ENCODE measurements at regions not wholly inside any gene's neighbourhood (a gene's known extent, or its start where the extent isn't known, plus 50 kb on each side); places are given as distances from the start of the nearest gene placed in this dataset.

DNA sequence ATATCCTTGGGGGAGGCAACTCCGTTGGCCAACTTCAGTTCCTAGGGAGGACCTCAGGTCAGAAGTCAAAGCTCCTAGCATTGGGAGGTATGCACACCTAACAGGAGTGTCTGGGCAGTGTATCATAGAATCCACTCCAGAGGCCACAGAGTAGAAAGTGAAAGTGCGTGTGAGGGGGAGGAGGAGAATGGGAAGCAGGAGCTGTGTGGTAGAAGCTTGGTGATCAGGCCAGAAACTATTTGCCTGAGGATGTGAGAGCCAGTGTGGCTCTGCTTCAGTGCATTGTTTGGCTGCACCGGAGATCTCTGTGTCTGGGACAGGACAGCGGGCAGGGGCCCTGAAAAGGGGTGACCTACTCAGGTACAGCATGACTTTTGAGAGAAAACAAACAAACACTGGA lies 557.4 kb upstream of the VSTM2A start:
- peak; percentile 48 for ATAC-seq (ENCODE audit: low read depth)
- Histone ChIP-seq H3K4me1 (ENCODE audit: insufficient read depth, poor library complexity, severe bottlenecking) (no peaks in the 10 kb centered on the region), H3K27ac (ENCODE audit: poor library complexity, severe bottlenecking) (no peak overlapping the region), H3K4me3 (ENCODE audit: severe bottlenecking) (no peak overlapping the region), H3K9me3 (ENCODE audit: severe bottlenecking) (peaks cover 2% of the 10 kb centered on the region), H3K36me3 (ENCODE audit: low read depth) (no peaks in the 10 kb centered on the region), H3K27me3 (ENCODE audit: insufficient read depth, poor library complexity, severe bottlenecking) (peaks cover 6% of the 10 kb centered on the region)
- no peak for TF ChIP-seq CTCF (IDR thresholded peaks at IDR 0.05; ENCODE audit: poor library complexity, severe bottlenecking)
- no peak for DNase-seq (ENCODE audit: low spot score)

GRCh38 chr7:53988376-53988775 lies 553.8 kb upstream of the VSTM2A start:
- no peaks in the 10 kb centered on the region for H3K36me3 ChIP-seq (ENCODE audit: low read depth)
- no peak for TF ChIP-seq CTCF (IDR thresholded peaks at IDR 0.05; ENCODE audit: poor library complexity, severe bottlenecking)
- no peak for DNase-seq (ENCODE audit: low spot score)
- no peak overlapping the region for H3K4me3 ChIP-seq (ENCODE audit: severe bottlenecking)
- H3K27ac ChIP-seq (ENCODE audit: poor library complexity, severe bottlenecking) = no peak overlapping the region
- H3K9me3 ChIP-seq (ENCODE audit: severe bottlenecking) = no peaks in the 10 kb centered on the region
- no peak for ATAC-seq (ENCODE audit: low read depth)
- H3K4me1 ChIP-seq (ENCODE audit: insufficient read depth, poor library complexity, severe bottlenecking) = no peaks in the 10 kb centered on the region
- peaks cover 3% of the 10 kb centered on the region for H3K27me3 ChIP-seq (ENCODE audit: insufficient read depth, poor library complexity, severe bottlenecking)

GRCh38 chr7:53993224-53993623 lies 549.0 kb upstream of the VSTM2A start:
- no peak for TF ChIP-seq CTCF (IDR thresholded peaks at IDR 0.05; ENCODE audit: poor library complexity, severe bottlenecking)
- no peak overlapping the region for H3K4me3 ChIP-seq (ENCODE audit: severe bottlenecking)
- ATAC-seq (ENCODE audit: low read depth) = no peak
- no peak overlapping the region for H3K27ac ChIP-seq (ENCODE audit: poor library complexity, severe bottlenecking)
- no peaks in the 10 kb centered on the region for H3K36me3 ChIP-seq (ENCODE audit: low read depth)
- H3K27me3 ChIP-seq (ENCODE audit: insufficient read depth, poor library complexity, severe bottlenecking) = peaks cover 3% of the 10 kb centered on the region
- DNase-seq (ENCODE audit: low spot score) = no peak
- H3K9me3 ChIP-seq (ENCODE audit: severe bottlenecking) = no peaks in the 10 kb centered on the region
- H3K4me1 ChIP-seq (ENCODE audit: insufficient read depth, poor library complexity, severe bottlenecking) = no peaks in the 10 kb centered on the region

DNA sequence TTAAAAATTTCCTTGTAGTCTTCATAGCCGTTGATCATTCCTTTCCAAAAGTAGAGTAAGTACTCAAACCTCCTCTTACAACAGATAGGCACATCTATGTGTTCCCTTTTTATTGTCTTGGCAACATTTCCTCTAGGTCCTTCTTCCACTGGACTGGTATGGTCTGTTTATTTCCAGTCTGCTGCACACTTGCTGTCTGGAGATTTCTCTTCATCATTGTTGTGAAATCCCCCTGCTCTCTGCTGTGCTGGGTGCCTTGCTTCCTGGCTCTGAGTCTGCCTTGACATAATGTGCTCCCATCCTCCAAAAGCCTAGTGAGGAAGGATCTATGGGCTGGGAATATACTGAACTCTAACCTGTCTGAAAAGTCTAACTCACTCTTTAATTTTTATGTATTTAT lies 545.3 kb upstream of the VSTM2A start:
- TF ChIP-seq CTCF (IDR thresholded peaks at IDR 0.05; ENCODE audit: poor library complexity, severe bottlenecking) = no peak
- H3K27me3 ChIP-seq (ENCODE audit: insufficient read depth, poor library complexity, severe bottlenecking) = peaks cover 8% of the 10 kb centered on the region
- H3K27ac ChIP-seq (ENCODE audit: poor library complexity, severe bottlenecking) = no peak overlapping the region
- no peak overlapping the region for H3K4me3 ChIP-seq (ENCODE audit: severe bottlenecking)
- ATAC-seq (ENCODE audit: low read depth) = no peak
- no peak for DNase-seq (ENCODE audit: low spot score)
- no peaks in the 10 kb centered on the region for H3K36me3 ChIP-seq (ENCODE audit: low read depth)
- no peaks in the 10 kb centered on the region for H3K4me1 ChIP-seq (ENCODE audit: insufficient read depth, poor library complexity, severe bottlenecking)
- no peaks in the 10 kb centered on the region for H3K9me3 ChIP-seq (ENCODE audit: severe bottlenecking)

DNA sequence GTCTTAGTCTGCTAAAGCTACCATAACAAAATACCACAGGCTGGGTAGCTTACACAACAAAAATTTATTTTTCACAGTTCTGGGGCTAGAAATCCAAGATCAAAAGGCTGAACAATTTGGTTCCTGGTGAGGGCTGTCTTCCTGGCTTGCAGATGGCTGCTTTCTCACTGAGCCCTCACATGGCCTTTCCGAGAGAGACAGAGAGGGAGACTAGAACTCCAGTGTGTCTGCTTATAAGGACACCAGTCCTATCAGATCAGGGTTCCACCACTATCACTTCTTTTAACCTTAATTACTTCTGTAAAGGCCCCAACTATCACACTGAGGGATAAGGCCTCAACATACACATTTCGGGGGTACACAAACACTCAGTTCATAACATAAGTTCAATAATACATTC lies 527.4 kb upstream of the VSTM2A start:
- Histone ChIP-seq H3K36me3 (ENCODE audit: low read depth) (no peaks in the 10 kb centered on the region), H3K27me3 (ENCODE audit: insufficient read depth, poor library complexity, severe bottlenecking) (no peaks in the 10 kb centered on the region), H3K4me1 (ENCODE audit: insufficient read depth, poor library complexity, severe bottlenecking) (no peaks in the 10 kb centered on the region), H3K9me3 (ENCODE audit: severe bottlenecking) (no peaks in the 10 kb centered on the region), H3K27ac (ENCODE audit: poor library complexity, severe bottlenecking) (no peak overlapping the region), H3K4me3 (ENCODE audit: severe bottlenecking) (no peak overlapping the region)
- DNase-seq (ENCODE audit: low spot score) (no peak), ATAC-seq (ENCODE audit: low read depth) (no peak)
- TF ChIP-seq CTCF (IDR thresholded peaks at IDR 0.05; ENCODE audit: poor library complexity, severe bottlenecking) = no peak
